Stimulated activated CD4-positive, alpha-beta T cell treated with anti-CD3 and anti-CD28 coated beads, TNF-alpha, amount 100 ng/mL, for 24 hours (primary cell): ENCODE measurements at regions not wholly inside any gene's neighbourhood (a gene's known extent, or its start where the extent isn't known, plus 50 kb on each side); places are given as distances from the start of the nearest gene placed in this dataset.
"Not testable (repeated sequence)": the region's sequence is repeated elsewhere in the genome, so short reads cannot be mapped to it uniquely, and the experiment has no call there.

Experiments
- DNase-seq, 3 experiments: peaks; one replicate each; pipeline ENCODE4 v3.0.0-alpha.2; 2020; ENCODE audit warnings: low read depth in 3 of 3

GRCh38 chr13:82976499-82976898 lies 905.8 kb downstream of the SLITRK1 start:
- DNase-seq, result no peak

- no peak for DNase-seq
Measured at GRCh38 chr13:82963226-82964099, 918.8 kb downstream of the SLITRK1 start.

- no peak for DNase-seq
Measured at GRCh38 chr13:82962397-82962796, 919.9 kb downstream of the SLITRK1 start.

GRCh38 chr13:82961757-82962156 lies 920.5 kb downstream of the SLITRK1 start:
- no peak for DNase-seq

- not testable (repeated sequence) for DNase-seq
Measured at GRCh38 chr13:82952336-82952735, 929.9 kb downstream of the SLITRK1 start.

- no peak for DNase-seq
Measured at GRCh38 chr13:82947683-82948082, 934.6 kb downstream of the SLITRK1 start.

GRCh38 chr13:82947191-82947621 lies 935.1 kb downstream of the SLITRK1 start:
- no peak for DNase-seq

- no peak for DNase-seq
Measured at GRCh38 chr13:82938644-82939043, 943.6 kb downstream of the SLITRK1 start.

- DNase-seq, result no peak
Measured at GRCh38 chr13:82934000-82934399, 948.3 kb downstream of the SLITRK1 start.

GRCh38 chr13:82925114-82925513 lies 957.2 kb downstream of the SLITRK1 start:
- DNase-seq, result no peak

GRCh38 chr13:82917984-82918383 lies 964.3 kb downstream of the SLITRK1 start:
- DNase-seq, result no peak

- no peak for DNase-seq
Measured at GRCh38 chr13:82912564-82912963, 969.7 kb downstream of the SLITRK1 start.

- DNase-seq, result no peak
Measured at GRCh38 chr13:82905071-82905470, 977.2 kb downstream of the SLITRK1 start.

GRCh38 chr13:82900453-82900852 lies 981.8 kb downstream of the SLITRK1 start:
- DNase-seq, result no peak

GRCh38 chr13:82898586-82898985 lies 983.7 kb downstream of the SLITRK1 start:
- DNase-seq, result no peak

- no peak for DNase-seq
Measured at GRCh38 chr13:82879921-82880320, 1002.4 kb downstream of the SLITRK1 start.

GRCh38 chr13:82878536-82878935 lies 1003.7 kb downstream of the SLITRK1 start:
- no peak for DNase-seq

- no peak for DNase-seq
Measured at GRCh38 chr13:82867284-82867683, 1015.0 kb downstream of the SLITRK1 start.

GRCh38 chr13:82850644-82851043 lies 1031.6 kb downstream of the SLITRK1 start:
- DNase-seq, result no peak

- DNase-seq, result no peak
Measured at GRCh38 chr13:82848766-82849165, 1033.5 kb downstream of the SLITRK1 start.

GRCh38 chr13:82847595-82847994 lies 1034.7 kb downstream of the SLITRK1 start:
- DNase-seq, result no peak

- DNase-seq, result no peak
Measured at GRCh38 chr13:82833923-82834322, 1048.4 kb downstream of the SLITRK1 start.

GRCh38 chr13:82829040-82829439 lies 1053.2 kb downstream of the SLITRK1 start:
- no peak for DNase-seq

- DNase-seq, result no peak
Measured at GRCh38 chr13:82827724-82828123, 1054.5 kb downstream of the SLITRK1 start.
